SJSA1 (cell line): ENCODE measurements at regions not wholly inside any gene's neighbourhood (a gene's known extent, or its start where the extent isn't known, plus 50 kb on each side); places are given as distances from the start of the nearest gene placed in this dataset.
"Not testable (repeated sequence)": the region's sequence is repeated elsewhere in the genome, so short reads cannot be mapped to it uniquely, and the experiment has no call there.

ENCODE experiments used
- DNase-seq, 2 experiments: peaks; one replicate each; pipeline ENCODE4 v3.0.0-alpha.2; 2015 to 2020; ENCODE audit warnings: low spot score in 2 of 2, low read depth in 1 of 2
- H3K27ac ChIP-seq: fragments of 250-450 bp; sonication (Bioruptor Pico); 2 replicates; pipeline ENCODE4 v1.5.1; 2020; ENCODE audit warnings: mild to moderate bottlenecking, moderate library complexity
- H3K27me3 ChIP-seq: fragments of 250-450 bp; sonication (Bioruptor Pico); replicated peaks from 2 replicates; pipeline ENCODE4 v1.5.1; 2020; ENCODE audit warnings: mild to moderate bottlenecking, moderate library complexity
- H3K36me3 ChIP-seq: fragments of 250-450 bp; sonication (Bioruptor Pico); 2 replicates; pipeline ENCODE4 v1.5.1; 2020; ENCODE audit warnings: mild to moderate bottlenecking
- H3K4me1 ChIP-seq: fragments of 250-450 bp; sonication (Bioruptor Pico); replicated peaks from 2 replicates; pipeline ENCODE4 v1.6.1; 2021; ENCODE audit warnings: mild to moderate bottlenecking
- H3K4me3 ChIP-seq: fragments of 250-450 bp; sonication (Bioruptor Pico); 2 replicates; pipeline ENCODE4 v1.5.1; 2020; ENCODE audit warnings: mild to moderate bottlenecking
- H3K9me3 ChIP-seq: fragments of 250-450 bp; sonication (Bioruptor Pico); replicated peaks from 2 replicates; pipeline ENCODE4 v1.5.1; 2020; ENCODE audit warnings: mild to moderate bottlenecking

GRCh38 chr4:126409746-126410145, 1095.0 kb downstream of the FAT4 start:
- Histone ChIP-seq H3K27ac (no peak overlapping the region), H3K4me3 (no peak overlapping the region), H3K27me3 (no peaks in the 10 kb centered on the region), H3K36me3 (no peaks in the 10 kb centered on the region), H3K4me1 (no peaks in the 10 kb centered on the region), H3K9me3 (no peaks in the 10 kb centered on the region)
- no peak for DNase-seq

GRCh38 chr4:126411047-126411446, 1096.3 kb downstream of the FAT4 start:
- Histone ChIP-seq H3K4me3 (no peak overlapping the region), H3K9me3 (no peaks in the 10 kb centered on the region), H3K27ac (no peak overlapping the region), H3K27me3 (no peaks in the 10 kb centered on the region), H3K36me3 (no peaks in the 10 kb centered on the region), H3K4me1 (no peaks in the 10 kb centered on the region)
- no peak for DNase-seq

- not testable (repeated sequence) for H3K27ac ChIP-seq, H3K4me3 ChIP-seq, H3K9me3 ChIP-seq, H3K36me3 ChIP-seq, H3K27me3 ChIP-seq, DNase-seq, H3K4me1 ChIP-seq
These were observed 1097.6 kb downstream of the FAT4 start for GRCh38 chr4:126412310-126412709.

GRCh38 chr4:126414741-126415140, 1100.0 kb downstream of the FAT4 start:
- H3K9me3 ChIP-seq, result no peaks in the 10 kb centered on the region
- no peaks in the 10 kb centered on the region for H3K27me3 ChIP-seq
- no peak overlapping the region for H3K4me3 ChIP-seq
- H3K4me1 ChIP-seq, result no peaks in the 10 kb centered on the region
- no peak for DNase-seq
- no peaks in the 10 kb centered on the region for H3K36me3 ChIP-seq
- H3K27ac ChIP-seq, result no peak overlapping the region

- H3K4me1 ChIP-seq, result no peaks in the 10 kb centered on the region
- no peak overlapping the region for H3K4me3 ChIP-seq
- DNase-seq, result no peak
- H3K9me3 ChIP-seq, result no peaks in the 10 kb centered on the region
- no peaks in the 10 kb centered on the region for H3K27me3 ChIP-seq
- no peaks in the 10 kb centered on the region for H3K36me3 ChIP-seq
- no peak overlapping the region for H3K27ac ChIP-seq
These were observed 1104.5 kb downstream of the FAT4 start for GRCh38 chr4:126419266-126419665.

GRCh38 chr4:126427853-126428252, 1113.1 kb downstream of the FAT4 start:
- no peak for DNase-seq
- Histone ChIP-seq H3K4me3 (no peak overlapping the region), H3K27ac (no peak overlapping the region), H3K9me3 (no peaks in the 10 kb centered on the region), H3K4me1 (no peaks in the 10 kb centered on the region), H3K36me3 (no peaks in the 10 kb centered on the region), H3K27me3 (no peaks in the 10 kb centered on the region)

GRCh38 chr4:126431049-126431448, 1116.3 kb downstream of the FAT4 start:
- no peaks in the 10 kb centered on the region for H3K27me3 ChIP-seq

GRCh38 chr4:126435491-126435890, 1120.7 kb downstream of the FAT4 start:
- Histone ChIP-seq H3K36me3 (no peaks in the 10 kb centered on the region), H3K27me3 (no peaks in the 10 kb centered on the region), H3K4me1 (no peaks in the 10 kb centered on the region), H3K9me3 (no peaks in the 10 kb centered on the region), H3K27ac (no peak overlapping the region), H3K4me3 (no peak overlapping the region)
- no peak for DNase-seq

More at GRCh38 chr4:126431049-126431448, 1116.3 kb downstream of the FAT4 start:
- Histone ChIP-seq H3K9me3 (no peaks in the 10 kb centered on the region), H3K36me3 (no peaks in the 10 kb centered on the region), H3K4me1 (no peaks in the 10 kb centered on the region), H3K27ac (no peak overlapping the region), H3K4me3 (no peak overlapping the region)
- DNase-seq, result no peak

GRCh38 chr4:126440297-126440696, 1125.5 kb downstream of the FAT4 start:
- Histone ChIP-seq H3K4me3 (no peak overlapping the region), H3K27ac (no peak overlapping the region), H3K4me1 (no peaks in the 10 kb centered on the region), H3K27me3 (no peaks in the 10 kb centered on the region), H3K36me3 (no peaks in the 10 kb centered on the region), H3K9me3 (no peaks in the 10 kb centered on the region)
- DNase-seq, result no peak

GRCh38 chr4:126441173-126442035, 1126.6 kb downstream of the FAT4 start:
- DNase-seq, result no peak
- Histone ChIP-seq H3K27ac (no peak overlapping the region), H3K4me1 (no peaks in the 10 kb centered on the region), H3K4me3 (no peak overlapping the region), H3K36me3 (no peaks in the 10 kb centered on the region), H3K27me3 (no peaks in the 10 kb centered on the region), H3K9me3 (no peaks in the 10 kb centered on the region)

- Histone ChIP-seq H3K4me1 (no peaks in the 10 kb centered on the region), H3K9me3 (no peaks in the 10 kb centered on the region), H3K4me3 (no peak overlapping the region), H3K27ac (no peak overlapping the region), H3K36me3 (no peaks in the 10 kb centered on the region), H3K27me3 (no peaks in the 10 kb centered on the region)
- DNase-seq, result no peak
These were observed 1130.8 kb downstream of the FAT4 start for GRCh38 chr4:126445596-126445995.

GRCh38 chr4:126446917-126447316, 1132.2 kb downstream of the FAT4 start:
- Histone ChIP-seq H3K36me3 (no peaks in the 10 kb centered on the region), H3K27ac (no peak overlapping the region), H3K4me1 (no peaks in the 10 kb centered on the region), H3K4me3 (no peak overlapping the region), H3K27me3 (no peaks in the 10 kb centered on the region), H3K9me3 (no peaks in the 10 kb centered on the region)
- DNase-seq, result no peak

GRCh38 chr4:126448086-126448845, 1133.5 kb downstream of the FAT4 start:
- Histone ChIP-seq H3K27me3 (no peaks in the 10 kb centered on the region), H3K36me3 (no peaks in the 10 kb centered on the region), H3K9me3 (no peaks in the 10 kb centered on the region), H3K4me1 (no peaks in the 10 kb centered on the region), H3K4me3 (no peak overlapping the region), H3K27ac (no peak overlapping the region)
- DNase-seq, result no peak

GRCh38 chr4:126451237-126451873, 1136.6 kb downstream of the FAT4 start:
- Histone ChIP-seq H3K27ac (no peak overlapping the region), H3K4me1 (no peaks in the 10 kb centered on the region), H3K36me3 (no peaks in the 10 kb centered on the region), H3K4me3 (no peak overlapping the region), H3K9me3 (no peaks in the 10 kb centered on the region), H3K27me3 (no peaks in the 10 kb centered on the region)
- DNase-seq, result no peak
